ENCODE measurements at regions not wholly inside any gene's neighbourhood (a gene's known extent, or its start where the extent isn't known, plus 50 kb on each side); places are given as distances from the start of the nearest gene placed in this dataset.

- intact Hi-C loops (cut with micrococcal nuclease): loop anchor here (2.0 kb wide), 1 partner anchor 44 kb away; no protein-coding TSS in a partner anchor
- Histone ChIP-seq H3K4me1 (ENCODE audit: insufficient read depth, low read length) (peaks cover 30% of the 10 kb centered on the region), H2AFZ (ENCODE audit: low read length) (no peak overlapping the region), H3K4me3 (ENCODE audit: low read length) (no peak overlapping the region), H3K9ac (ENCODE audit: low read length) (no peak overlapping the region; the same call in 1 of the 2 replicates), H3K4me2 (ENCODE audit: low read length) (peak overlapping the region; percentile 51), H3F3A (ENCODE audit: low read length, unreplicated experiment) (no peaks in the 10 kb centered on the region), H3K9me3 (ENCODE audit: low read length) (no peaks in the 10 kb centered on the region), H4K20me1 (ENCODE audit: low read length) (no peaks in the 10 kb centered on the region), H3K27ac (ENCODE audit: low read length) (peak overlapping the region; percentile 89), H3K9me2 (replicated peaks; ENCODE audit: low read length) (no peaks in the 10 kb centered on the region), H3K79me2 (ENCODE audit: low read length) (no peaks in the 10 kb centered on the region), H3K27me3 (ENCODE audit: low read length) (no peaks in the 10 kb centered on the region), H3K36me3 (ENCODE audit: low read depth, low read length) (no peaks in the 10 kb centered on the region)
- ATAC-seq: peak; percentile 70
- BruUV-seq (replicated peaks): no TSS peak
- POLR2A ChIA-PET (ENCODE audit: unreplicated experiment): no interaction called here
- TF ChIP-seq EZH2 (IDR thresholded peaks at IDR 0.05; ENCODE audit: low read length, unreplicated experiment) (no peak), EZH2phosphoT487 (IDR thresholded peaks at IDR 0.05; ENCODE audit: borderline replicate concordance, low read length) (no peak), CTCF (conservative IDR thresholded peaks at IDR 0.05; ENCODE audit: low read depth, low read length) (no peak)
- CTCF ChIA-PET: no interaction called here
- peak; percentile 65 for DNase-seq
Observed at GRCh38 chr4:31088600-31089230, 368.5 kb downstream of the PCDH7 start.

- H3K9me2 ChIP-seq (replicated peaks; ENCODE audit: low read length): no peaks in the 10 kb centered on the region
- intact Hi-C loops (cut with micrococcal nuclease): loop anchor here (2.0 to 5.0 kb wide), 2 partner anchors 45 to 373 kb away; no protein-coding TSS in a partner anchor
- H3K9ac ChIP-seq (ENCODE audit: low read length): peak overlapping the region; percentile 40
- H4K20me1 ChIP-seq (ENCODE audit: low read length): no peaks in the 10 kb centered on the region
- H3K27ac ChIP-seq (ENCODE audit: low read length): peak overlapping the region; percentile 89
- BruUV-seq (replicated peaks): no TSS peak
- TF ChIP-seq EZH2phosphoT487 (IDR thresholded peaks at IDR 0.05; ENCODE audit: borderline replicate concordance, low read length): no peak
- no peak for TF ChIP-seq EZH2 (IDR thresholded peaks at IDR 0.05; ENCODE audit: low read length, unreplicated experiment)
- TF ChIP-seq CTCF (conservative IDR thresholded peaks at IDR 0.05; ENCODE audit: low read depth, low read length): no peak
- peak overlapping the region; percentile 45; the same call in 1 of the 2 replicates for H3K4me3 ChIP-seq (ENCODE audit: low read length)
- peaks cover 33% of the 10 kb centered on the region for H3K4me1 ChIP-seq (ENCODE audit: insufficient read depth, low read length)
- no peak overlapping the region for H2AFZ ChIP-seq (ENCODE audit: low read length)
- CTCF ChIA-PET: no interaction called here
- DNase-seq: peak; percentile 94
- H3F3A ChIP-seq (ENCODE audit: low read length, unreplicated experiment): no peaks in the 10 kb centered on the region
- H3K79me2 ChIP-seq (ENCODE audit: low read length): no peaks in the 10 kb centered on the region
- no peaks in the 10 kb centered on the region for H3K27me3 ChIP-seq (ENCODE audit: low read length)
- H3K36me3 ChIP-seq (ENCODE audit: low read depth, low read length): no peaks in the 10 kb centered on the region
- POLR2A ChIA-PET (ENCODE audit: unreplicated experiment): no interaction called here
- no peaks in the 10 kb centered on the region for H3K9me3 ChIP-seq (ENCODE audit: low read length)
- peak; percentile 84 for ATAC-seq
- H3K4me2 ChIP-seq (ENCODE audit: low read length): peak overlapping the region; percentile 69
Observed at GRCh38 chr4:31089815-31090214, 369.6 kb downstream of the PCDH7 start.

- no peak for TF ChIP-seq EZH2phosphoT487 (IDR thresholded peaks at IDR 0.05; ENCODE audit: borderline replicate concordance, low read length)
- no peak for TF ChIP-seq CTCF (conservative IDR thresholded peaks at IDR 0.05; ENCODE audit: low read depth, low read length)
- no peak for TF ChIP-seq EZH2 (IDR thresholded peaks at IDR 0.05; ENCODE audit: low read length, unreplicated experiment)
Observed at GRCh38 chr4:31094474-31094873, 374.3 kb downstream of the PCDH7 start.

More at GRCh38 chr4:31094474-31094873, 374.3 kb downstream of the PCDH7 start:
- Histone ChIP-seq H3K4me1 (ENCODE audit: insufficient read depth, low read length) (peaks cover 27% of the 10 kb centered on the region), H3K79me2 (ENCODE audit: low read length) (no peaks in the 10 kb centered on the region), H3K9ac (ENCODE audit: low read length) (no peak overlapping the region), H4K20me1 (ENCODE audit: low read length) (no peaks in the 10 kb centered on the region), H3K9me2 (replicated peaks; ENCODE audit: low read length) (no peaks in the 10 kb centered on the region), H3K27me3 (ENCODE audit: low read length) (no peaks in the 10 kb centered on the region), H3K27ac (ENCODE audit: low read length) (no peak overlapping the region), H3K4me3 (ENCODE audit: low read length) (no peak overlapping the region), H3F3A (ENCODE audit: low read length, unreplicated experiment) (no peaks in the 10 kb centered on the region), H3K4me2 (ENCODE audit: low read length) (no peak overlapping the region), H3K36me3 (ENCODE audit: low read depth, low read length) (no peaks in the 10 kb centered on the region), H3K9me3 (ENCODE audit: low read length) (no peaks in the 10 kb centered on the region), H2AFZ (ENCODE audit: low read length) (no peak overlapping the region)
- DNase-seq (no peak), ATAC-seq (no peak)
- POLR2A ChIA-PET (ENCODE audit: unreplicated experiment): no interaction called here
- intact Hi-C loops (cut with micrococcal nuclease): loop anchor here (5.0 kb wide), 1 partner anchor 377 kb away; no protein-coding TSS in a partner anchor
- BruUV-seq (replicated peaks): no TSS peak
- CTCF ChIA-PET: no interaction called here
